ENCODE measurements at regions not wholly inside any gene's neighbourhood (a gene's known extent, or its start where the extent isn't known, plus 50 kb on each side); places are given as distances from the start of the nearest gene placed in this dataset.

DNA sequence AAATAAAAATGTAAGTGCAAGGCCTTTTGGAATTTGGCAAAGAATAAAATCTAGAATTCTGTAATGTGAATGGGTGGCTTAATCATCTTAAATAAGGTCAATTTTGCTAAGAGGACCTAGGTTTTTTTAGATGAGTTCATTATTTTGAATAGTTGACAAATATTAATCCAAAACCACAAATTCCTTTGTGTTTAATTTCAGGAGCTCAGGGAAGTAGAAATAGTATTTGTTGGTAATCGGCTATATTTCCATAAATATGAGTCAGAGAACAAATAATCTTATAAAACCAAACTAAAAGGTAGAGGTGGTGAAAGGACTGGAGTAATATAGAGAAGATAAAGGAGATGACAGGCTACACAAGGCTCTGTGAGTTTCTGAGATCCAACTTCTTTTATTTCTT is 190.4 kb upstream of the TLL1 start:
- TF ChIP-seq, protein P1, sequence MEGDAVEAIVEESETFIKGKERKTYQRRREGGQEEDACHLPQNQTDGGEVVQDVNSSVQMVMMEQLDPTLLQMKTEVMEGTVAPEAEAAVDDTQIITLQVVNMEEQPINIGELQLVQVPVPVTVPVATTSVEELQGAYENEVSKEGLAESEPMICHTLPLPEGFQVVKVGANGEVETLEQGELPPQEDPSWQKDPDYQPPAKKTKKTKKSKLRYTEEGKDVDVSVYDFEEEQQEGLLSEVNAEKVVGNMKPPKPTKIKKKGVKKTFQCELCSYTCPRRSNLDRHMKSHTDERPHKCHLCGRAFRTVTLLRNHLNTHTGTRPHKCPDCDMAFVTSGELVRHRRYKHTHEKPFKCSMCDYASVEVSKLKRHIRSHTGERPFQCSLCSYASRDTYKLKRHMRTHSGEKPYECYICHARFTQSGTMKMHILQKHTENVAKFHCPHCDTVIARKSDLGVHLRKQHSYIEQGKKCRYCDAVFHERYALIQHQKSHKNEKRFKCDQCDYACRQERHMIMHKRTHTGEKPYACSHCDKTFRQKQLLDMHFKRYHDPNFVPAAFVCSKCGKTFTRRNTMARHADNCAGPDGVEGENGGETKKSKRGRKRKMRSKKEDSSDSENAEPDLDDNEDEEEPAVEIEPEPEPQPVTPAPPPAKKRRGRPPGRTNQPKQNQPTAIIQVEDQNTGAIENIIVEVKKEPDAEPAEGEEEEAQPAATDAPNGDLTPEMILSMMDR (conservative IDR thresholded peaks at IDR 0.05 in 1 of 2, IDR thresholded peaks at IDR 0.05 in 1 of 2; ENCODE audit: extremely low read depth in 1 of 2, insufficient read depth in 1 of 2, low read depth in 1 of 2, low read length in 2 of 2): no peak
- no peak for TF ChIP-seq EZH2 (IDR thresholded peaks at IDR 0.05; ENCODE audit: borderline replicate concordance, low read length)
